ENCODE measurements at regions not wholly inside any gene's neighbourhood (a gene's known extent, or its start where the extent isn't known, plus 50 kb on each side); places are given as distances from the start of the nearest gene placed in this dataset.

DNA sequence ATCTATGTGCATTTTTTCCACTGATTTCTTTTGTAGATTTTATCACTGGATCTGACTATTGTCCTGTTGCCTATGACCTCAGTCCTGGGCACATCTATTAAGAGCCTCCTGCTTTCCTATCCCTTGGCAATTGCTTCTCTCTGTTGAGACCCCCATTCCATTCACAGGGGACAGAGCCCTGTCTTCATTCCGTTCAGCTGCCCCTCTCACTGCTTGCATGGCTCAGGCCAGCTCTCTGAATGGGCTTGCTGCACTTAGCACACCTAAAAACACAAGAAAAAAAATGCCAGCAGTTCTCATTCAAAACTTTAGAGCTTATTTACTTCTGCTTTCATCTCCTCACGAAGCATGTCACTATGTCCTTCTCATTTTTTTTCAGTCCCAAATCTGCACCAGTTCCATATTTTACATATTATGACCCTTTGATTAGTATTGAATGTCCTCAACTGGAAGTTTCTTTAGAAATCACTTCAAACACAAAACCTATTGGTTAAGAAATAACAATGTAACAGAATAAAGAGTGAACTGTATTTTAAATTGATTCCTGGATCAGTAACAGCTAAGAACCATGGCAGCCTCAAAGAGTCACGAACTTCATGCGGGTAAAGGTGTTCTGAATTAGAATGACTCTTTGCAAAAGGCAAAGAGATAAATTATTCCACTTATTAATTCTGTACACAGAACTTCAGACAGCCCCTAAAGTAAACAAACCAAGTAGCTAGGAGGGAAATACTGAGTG, 616.5 kb downstream of the C6orf118 start:
- intact Hi-C loops (cut with DNase I; ENCODE audit: low total_unique reads), result no loop called here
- no peak for TF ChIP-seq POLR2A (IDR thresholded peaks at IDR 0.05)
- no peak for DNase-seq
- ATAC-seq, result no peak
- no peaks in the 10 kb centered on the region for H3K4me1 ChIP-seq
- no peak overlapping the region for H3K4me3 ChIP-seq
- in situ Hi-C loops (cut with MboI; ENCODE audit: low sequenced_read_pairs in 4 of 4), result no loop called here
- no peaks in the 10 kb centered on the region for H3K9me3 ChIP-seq
- H3K27me3 ChIP-seq, result no peaks in the 10 kb centered on the region
- no peaks in the 10 kb centered on the region for H3K36me3 ChIP-seq
- H3K27ac ChIP-seq, result no peak overlapping the region

DNA sequence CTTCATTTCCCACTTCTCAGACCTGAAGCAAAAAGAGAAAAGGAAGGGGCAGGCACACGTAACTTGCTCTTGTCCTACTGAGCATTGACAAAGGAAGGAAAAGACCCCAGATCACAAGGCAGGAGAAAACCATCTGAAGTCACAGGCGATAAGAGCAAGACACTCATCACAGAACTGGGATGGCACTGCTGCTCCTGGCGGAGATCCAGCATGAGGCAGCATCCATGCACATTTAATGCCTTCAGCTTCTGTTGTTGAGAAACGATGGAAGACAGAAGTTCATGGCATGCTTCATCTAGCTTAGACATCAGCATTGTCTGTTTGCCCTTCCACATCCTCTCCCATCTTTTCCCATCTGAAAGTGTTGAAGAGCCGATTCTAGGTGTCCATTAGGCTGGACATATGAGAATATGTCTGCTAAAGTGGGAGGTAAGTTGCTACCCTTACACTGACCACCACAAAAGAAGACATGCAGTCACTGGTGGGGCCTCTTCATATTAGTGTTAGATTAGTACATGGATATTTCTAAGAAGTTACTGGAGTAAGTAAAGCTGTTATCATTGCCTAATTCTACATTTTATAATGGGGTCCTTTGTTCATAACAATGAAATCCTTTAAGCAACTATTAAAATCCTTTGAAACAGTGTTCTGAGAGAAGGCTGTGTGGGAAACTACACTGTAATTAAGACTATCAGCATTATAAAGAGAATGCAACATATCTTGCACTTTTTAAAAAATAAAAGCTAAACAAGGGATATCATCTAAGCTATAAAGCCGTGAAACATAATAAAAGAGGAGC, 618.5 kb downstream of the C6orf118 start:
- no peaks in the 10 kb centered on the region for H3K27me3 ChIP-seq
- no peaks in the 10 kb centered on the region for H3K36me3 ChIP-seq
- no peak overlapping the region for H3K27ac ChIP-seq
- no peak for TF ChIP-seq POLR2A (IDR thresholded peaks at IDR 0.05)
- TF ChIP-seq, protein P1, sequence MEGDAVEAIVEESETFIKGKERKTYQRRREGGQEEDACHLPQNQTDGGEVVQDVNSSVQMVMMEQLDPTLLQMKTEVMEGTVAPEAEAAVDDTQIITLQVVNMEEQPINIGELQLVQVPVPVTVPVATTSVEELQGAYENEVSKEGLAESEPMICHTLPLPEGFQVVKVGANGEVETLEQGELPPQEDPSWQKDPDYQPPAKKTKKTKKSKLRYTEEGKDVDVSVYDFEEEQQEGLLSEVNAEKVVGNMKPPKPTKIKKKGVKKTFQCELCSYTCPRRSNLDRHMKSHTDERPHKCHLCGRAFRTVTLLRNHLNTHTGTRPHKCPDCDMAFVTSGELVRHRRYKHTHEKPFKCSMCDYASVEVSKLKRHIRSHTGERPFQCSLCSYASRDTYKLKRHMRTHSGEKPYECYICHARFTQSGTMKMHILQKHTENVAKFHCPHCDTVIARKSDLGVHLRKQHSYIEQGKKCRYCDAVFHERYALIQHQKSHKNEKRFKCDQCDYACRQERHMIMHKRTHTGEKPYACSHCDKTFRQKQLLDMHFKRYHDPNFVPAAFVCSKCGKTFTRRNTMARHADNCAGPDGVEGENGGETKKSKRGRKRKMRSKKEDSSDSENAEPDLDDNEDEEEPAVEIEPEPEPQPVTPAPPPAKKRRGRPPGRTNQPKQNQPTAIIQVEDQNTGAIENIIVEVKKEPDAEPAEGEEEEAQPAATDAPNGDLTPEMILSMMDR (IDR thresholded peaks at IDR 0.05 in 4 of 5, conservative IDR thresholded peaks at IDR 0.05 in 1 of 5), result no peak
- ATAC-seq, result no peak
- no peaks in the 10 kb centered on the region for H3K9me3 ChIP-seq
- H3K4me1 ChIP-seq, result no peaks in the 10 kb centered on the region
- intact Hi-C loops (cut with DNase I; ENCODE audit: low total_unique reads), result no loop called here
- DNase-seq, result no peak
- H3K4me3 ChIP-seq, result no peak overlapping the region
- in situ Hi-C loops (cut with MboI; ENCODE audit: low sequenced_read_pairs in 4 of 4), result no loop called here

DNA sequence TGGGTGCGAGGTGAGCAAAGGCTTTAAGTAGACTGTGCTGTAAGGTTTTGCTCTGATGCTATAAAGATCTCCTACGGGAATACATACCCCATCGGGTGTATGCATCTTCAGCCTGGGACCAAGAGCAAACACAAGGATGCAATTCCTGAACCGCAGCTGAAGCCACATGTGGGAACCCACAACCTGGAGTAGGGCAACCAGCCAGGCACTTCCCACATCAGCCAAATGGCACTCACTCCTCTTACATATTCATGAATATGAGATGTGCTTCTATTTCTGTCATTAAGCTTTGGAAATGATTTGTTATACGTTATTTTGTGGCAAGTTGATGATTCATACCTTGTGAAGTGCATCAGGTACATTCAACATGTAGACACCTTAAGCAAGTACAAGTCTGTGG, 619.2 kb downstream of the C6orf118 start:
- no peak for TF ChIP-seq POLR2A (IDR thresholded peaks at IDR 0.05)
- TF ChIP-seq, protein P1 (IDR thresholded peaks at IDR 0.05 in 4 of 5, conservative IDR thresholded peaks at IDR 0.05 in 1 of 5), result no peak
- ATAC-seq (no peak), DNase-seq (no peak)
- intact Hi-C loops (cut with DNase I; ENCODE audit: low total_unique reads) (no loop called here), in situ Hi-C loops (cut with MboI; ENCODE audit: low sequenced_read_pairs in 4 of 4) (no loop called here)
- H3K9me3 ChIP-seq, result no peaks in the 10 kb centered on the region
- H3K27ac ChIP-seq, result no peak overlapping the region
- no peaks in the 10 kb centered on the region for H3K27me3 ChIP-seq
- no peaks in the 10 kb centered on the region for H3K36me3 ChIP-seq
- no peaks in the 10 kb centered on the region for H3K4me1 ChIP-seq
- H3K4me3 ChIP-seq, result no peak overlapping the region

DNA sequence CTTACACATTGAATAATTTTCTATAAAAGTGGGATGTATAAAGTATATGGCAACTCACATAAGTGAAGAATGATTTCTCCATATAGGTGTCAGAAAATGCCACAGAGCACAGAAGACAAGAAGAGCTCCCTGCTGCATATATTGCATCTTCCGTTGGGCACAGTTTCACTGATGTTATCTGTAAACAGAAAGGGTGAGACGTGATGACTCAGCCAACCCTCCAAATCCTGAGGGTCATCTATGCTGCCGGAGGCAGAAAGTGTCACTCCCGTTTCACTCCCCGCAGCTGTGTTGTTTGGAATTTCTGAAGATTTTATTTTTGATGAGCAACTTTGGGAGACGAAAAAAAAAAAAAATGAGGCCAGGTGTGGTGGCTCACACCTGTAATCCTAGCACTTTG, 644.1 kb downstream of the C6orf118 start:
- H3K9me3 ChIP-seq, result no peaks in the 10 kb centered on the region
- H3K4me1 ChIP-seq, result no peaks in the 10 kb centered on the region
- no peaks in the 10 kb centered on the region for H3K36me3 ChIP-seq
- DNase-seq (no peak), ATAC-seq (no peak)
- in situ Hi-C loops (cut with MboI; ENCODE audit: low sequenced_read_pairs in 4 of 4), result no loop called here
- TF ChIP-seq, protein P1 (IDR thresholded peaks at IDR 0.05 in 4 of 5, conservative IDR thresholded peaks at IDR 0.05 in 1 of 5), result no peak
- TF ChIP-seq POLR2A (IDR thresholded peaks at IDR 0.05), result no peak
- intact Hi-C loops (cut with DNase I; ENCODE audit: low total_unique reads), result no loop called here
- no peaks in the 10 kb centered on the region for H3K27me3 ChIP-seq
- H3K27ac ChIP-seq, result no peak overlapping the region
- H3K4me3 ChIP-seq, result no peak overlapping the region

DNA sequence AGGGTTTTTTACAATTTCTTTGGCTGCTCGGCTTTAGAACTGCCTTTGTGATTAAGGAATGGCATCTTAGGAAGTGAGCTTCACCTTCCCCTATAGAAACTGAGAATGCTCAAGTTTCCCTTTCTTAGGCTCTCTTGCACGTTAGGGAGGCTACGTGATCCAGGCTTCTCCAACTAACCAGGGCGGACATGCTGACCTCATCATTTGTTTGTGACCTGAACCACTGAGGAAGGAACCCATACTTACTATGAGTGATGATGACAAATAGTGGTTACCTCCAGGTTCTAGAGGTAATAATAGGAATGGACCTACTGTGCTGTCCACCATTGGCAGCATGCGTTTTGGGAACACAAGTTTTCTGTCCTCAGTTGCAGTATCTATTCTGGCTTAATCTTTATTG, 645.8 kb downstream of the C6orf118 start:
- TF ChIP-seq, protein P1 (IDR thresholded peaks at IDR 0.05 in 4 of 5, conservative IDR thresholded peaks at IDR 0.05 in 1 of 5), result no peak
- TF ChIP-seq POLR2A (IDR thresholded peaks at IDR 0.05), result no peak
- Histone ChIP-seq H3K4me1 (no peaks in the 10 kb centered on the region), H3K27me3 (no peaks in the 10 kb centered on the region), H3K27ac (no peak overlapping the region), H3K36me3 (no peaks in the 10 kb centered on the region), H3K9me3 (no peaks in the 10 kb centered on the region), H3K4me3 (no peak overlapping the region)
- DNase-seq (no peak), ATAC-seq (no peak)
- intact Hi-C loops (cut with DNase I; ENCODE audit: low total_unique reads), result no loop called here
- in situ Hi-C loops (cut with MboI; ENCODE audit: low sequenced_read_pairs in 4 of 4), result no loop called here

Measured in gastrocnemius medialis (tissue), 4 donors.